Osteoblast (primary cell): ENCODE measurements at regions not wholly inside any gene's neighbourhood (a gene's known extent, or its start where the extent isn't known, plus 50 kb on each side); places are given as distances from the start of the nearest gene placed in this dataset.

ENCODE experiments used
- DNase-seq: peaks from one replicate; pipeline ENCODE4 v3.0.0; 2011; ENCODE audit warnings: low spot score, mixed read lengths; ENCODE audit not compliant: insufficient read length; ENCODE audit errors: missing footprints
- H2AFZ ChIP-seq: 2 replicates; pipeline ENCODE4 v1.6.0; 2011; ENCODE audit warnings: mild to moderate bottlenecking, low read length
- H3K27ac ChIP-seq: 2 replicates; pipeline ENCODE4 v1.5.1; 2011; ENCODE audit warnings: mild to moderate bottlenecking, low read depth, low read length, moderate library complexity
- H3K27me3 ChIP-seq: 2 replicates; pipeline ENCODE4 v1.6.0; 2012; ENCODE audit warnings: mild to moderate bottlenecking, control low read depth, inconsistent platforms, low read length, moderate library complexity; ENCODE audit not compliant: insufficient read depth
- H3K36me3 ChIP-seq: 2 replicates; pipeline ENCODE4 v1.5.1; 2011; ENCODE audit warnings: mild to moderate bottlenecking, low read length, control low read depth, moderate library complexity; ENCODE audit not compliant: insufficient read depth
- H3K4me1 ChIP-seq: 2 replicates; pipeline ENCODE4 v1.5.1; 2011; ENCODE audit warnings: mild to moderate bottlenecking, low read length, control low read depth, moderate library complexity; ENCODE audit not compliant: insufficient read depth
- H3K4me2 ChIP-seq: 2 replicates; pipeline ENCODE4 v1.6.0; 2011; ENCODE audit warnings: mild to moderate bottlenecking, low read length; ENCODE audit not compliant: insufficient read depth
- H3K4me3 ChIP-seq: fragments of 200-600 bp; sonication (generic); 3 replicates; pipeline ENCODE4 v1.5.1; 2012; ENCODE audit warnings: mild to moderate bottlenecking, low read length, inconsistent platforms; ENCODE audit not compliant: insufficient read depth
- H3K79me2 ChIP-seq: 2 replicates; pipeline ENCODE4 v1.6.0; 2012; ENCODE audit warnings: mild to moderate bottlenecking, low read length, control low read depth, inconsistent platforms; ENCODE audit not compliant: insufficient read depth
- H3K9me3 ChIP-seq: 2 replicates; pipeline ENCODE4 v1.5.1; 2011; ENCODE audit warnings: low read depth, low read length, control low read depth
- H4K20me1 ChIP-seq: 2 replicates; pipeline ENCODE4 v1.6.0; 2012; ENCODE audit warnings: mild to moderate bottlenecking, low read length, control low read depth; ENCODE audit not compliant: insufficient read depth
- TF ChIP-seq, protein P1 (sequence below): IDR thresholded peaks from 2 replicates; pipeline ENCODE4 v1.5.1; 2011; ENCODE audit warnings: mild to moderate bottlenecking, low read depth, low read length, moderate library complexity; ENCODE audit errors: extremely low read depth

DNA sequence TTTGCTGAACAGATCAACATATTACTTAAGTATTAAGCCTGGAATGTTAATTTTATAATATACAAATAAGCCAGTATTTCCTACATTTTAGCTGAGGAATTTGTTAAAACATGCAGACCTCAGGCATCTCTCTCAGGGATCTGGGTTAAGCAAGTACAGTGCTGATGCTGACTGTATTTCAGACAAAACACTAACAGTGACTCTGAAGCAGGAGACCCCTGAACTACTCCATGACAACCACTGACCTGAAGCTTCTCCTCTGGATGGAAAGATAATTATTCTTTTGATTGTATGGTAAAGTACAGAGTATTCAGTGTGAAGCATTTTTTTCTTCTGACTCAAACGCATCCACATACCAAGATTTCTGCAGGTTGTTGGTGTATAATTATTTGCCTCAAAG lies 680.8 kb downstream of the LIG4 start:
- Histone ChIP-seq H3K4me3 (no peak overlapping the region), H3K79me2 (peaks cover 2% of the 10 kb centered on the region), H3K4me2 (no peak overlapping the region), H3K27ac (no peak overlapping the region), H3K4me1 (no peaks in the 10 kb centered on the region), H3K27me3 (no peaks in the 10 kb centered on the region), H3K36me3 (no peaks in the 10 kb centered on the region), H2AFZ (no peak overlapping the region), H4K20me1 (peaks cover 4% of the 10 kb centered on the region), H3K9me3 (no peaks in the 10 kb centered on the region)
- TF ChIP-seq, protein P1, sequence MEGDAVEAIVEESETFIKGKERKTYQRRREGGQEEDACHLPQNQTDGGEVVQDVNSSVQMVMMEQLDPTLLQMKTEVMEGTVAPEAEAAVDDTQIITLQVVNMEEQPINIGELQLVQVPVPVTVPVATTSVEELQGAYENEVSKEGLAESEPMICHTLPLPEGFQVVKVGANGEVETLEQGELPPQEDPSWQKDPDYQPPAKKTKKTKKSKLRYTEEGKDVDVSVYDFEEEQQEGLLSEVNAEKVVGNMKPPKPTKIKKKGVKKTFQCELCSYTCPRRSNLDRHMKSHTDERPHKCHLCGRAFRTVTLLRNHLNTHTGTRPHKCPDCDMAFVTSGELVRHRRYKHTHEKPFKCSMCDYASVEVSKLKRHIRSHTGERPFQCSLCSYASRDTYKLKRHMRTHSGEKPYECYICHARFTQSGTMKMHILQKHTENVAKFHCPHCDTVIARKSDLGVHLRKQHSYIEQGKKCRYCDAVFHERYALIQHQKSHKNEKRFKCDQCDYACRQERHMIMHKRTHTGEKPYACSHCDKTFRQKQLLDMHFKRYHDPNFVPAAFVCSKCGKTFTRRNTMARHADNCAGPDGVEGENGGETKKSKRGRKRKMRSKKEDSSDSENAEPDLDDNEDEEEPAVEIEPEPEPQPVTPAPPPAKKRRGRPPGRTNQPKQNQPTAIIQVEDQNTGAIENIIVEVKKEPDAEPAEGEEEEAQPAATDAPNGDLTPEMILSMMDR, result no peak
- DNase-seq, result no peak

DNA sequence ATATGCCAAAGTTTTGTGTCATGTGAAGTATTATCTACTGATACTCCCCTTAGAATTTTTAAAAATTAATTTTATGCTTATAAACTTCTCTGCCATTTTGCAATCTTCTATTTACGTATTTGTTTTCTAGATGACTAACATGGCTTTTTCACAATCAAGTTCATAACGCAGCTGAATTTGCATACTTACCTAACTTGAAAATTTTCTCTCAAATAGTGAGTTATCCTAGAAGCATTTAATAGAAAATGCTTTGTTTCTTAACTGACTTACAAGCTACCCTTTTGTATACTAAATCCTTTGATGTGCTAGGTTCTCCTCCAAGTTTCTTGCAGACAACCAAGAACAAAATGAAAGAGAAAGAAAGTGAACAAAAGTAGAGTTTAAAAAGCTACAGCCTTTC lies 683.5 kb downstream of the LIG4 start:
- no peaks in the 10 kb centered on the region for H3K36me3 ChIP-seq
- H3K4me3 ChIP-seq, result no peak overlapping the region
- no peaks in the 10 kb centered on the region for H3K9me3 ChIP-seq
- no peak for DNase-seq
- H2AFZ ChIP-seq, result no peak overlapping the region
- H4K20me1 ChIP-seq, result no peaks in the 10 kb centered on the region
- H3K4me1 ChIP-seq, result no peaks in the 10 kb centered on the region
- H3K79me2 ChIP-seq, result no peaks in the 10 kb centered on the region
- no peak overlapping the region for H3K27ac ChIP-seq
- H3K4me2 ChIP-seq, result no peak overlapping the region
- H3K27me3 ChIP-seq, result no peaks in the 10 kb centered on the region
- TF ChIP-seq, protein P1, result no peak

DNA sequence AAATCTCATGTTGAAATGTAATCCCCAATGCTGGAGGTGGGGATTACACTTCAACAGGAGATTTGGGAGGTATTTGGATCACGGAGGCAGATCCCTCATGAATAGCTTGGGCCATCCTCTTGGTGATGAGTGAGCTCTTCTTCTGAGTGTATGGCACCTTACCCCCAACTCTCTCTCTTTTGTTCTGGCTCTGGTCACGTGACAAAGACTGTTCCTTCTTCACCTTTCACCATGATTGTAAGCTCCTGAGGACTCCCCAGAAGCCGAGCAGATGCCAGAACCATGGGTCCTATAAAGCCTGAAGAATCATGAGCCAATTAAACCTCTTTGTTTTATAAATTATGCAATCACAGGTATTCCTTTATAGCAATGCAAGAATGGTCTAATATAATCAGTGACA lies 684.2 kb downstream of the LIG4 start:
- H3K27me3 ChIP-seq, result no peaks in the 10 kb centered on the region
- no peaks in the 10 kb centered on the region for H3K79me2 ChIP-seq
- no peak overlapping the region for H3K27ac ChIP-seq

DNA sequence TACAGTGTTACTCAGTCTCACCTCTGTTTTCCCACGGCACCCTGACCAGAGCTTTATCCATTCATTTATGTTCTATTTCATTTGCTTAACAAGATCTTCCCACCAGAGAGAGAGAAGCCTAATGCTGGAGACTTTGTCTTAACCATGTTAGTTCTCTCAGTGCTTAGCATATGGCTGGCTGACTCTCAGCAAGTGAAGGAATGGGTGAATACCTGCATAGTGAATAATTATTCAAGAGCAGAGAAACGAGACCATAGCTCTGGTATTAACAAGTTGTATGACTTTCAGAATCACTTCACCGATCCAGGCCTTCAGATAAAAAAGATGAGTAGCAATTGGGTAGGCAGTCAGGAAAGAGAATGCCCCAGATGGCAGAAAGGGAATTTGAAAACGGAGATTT lies 686.3 kb downstream of the LIG4 start:
- Histone ChIP-seq H3K4me3 (no peak overlapping the region), H2AFZ (no peak overlapping the region), H3K9me3 (no peaks in the 10 kb centered on the region), H4K20me1 (no peaks in the 10 kb centered on the region), H3K27me3 (no peaks in the 10 kb centered on the region), H3K4me1 (no peaks in the 10 kb centered on the region), H3K36me3 (no peaks in the 10 kb centered on the region), H3K4me2 (no peak overlapping the region), H3K27ac (no peak overlapping the region), H3K79me2 (no peaks in the 10 kb centered on the region)
- no peak for DNase-seq
- TF ChIP-seq, protein P1, result no peak

More for the DNA sequence above, 684.2 kb downstream of the LIG4 start:
- no peak overlapping the region for H2AFZ ChIP-seq
- no peaks in the 10 kb centered on the region for H3K9me3 ChIP-seq
- H3K4me1 ChIP-seq, result no peaks in the 10 kb centered on the region
- H3K4me2 ChIP-seq, result no peak overlapping the region
- TF ChIP-seq, protein P1, result no peak
- H4K20me1 ChIP-seq, result no peaks in the 10 kb centered on the region
- no peaks in the 10 kb centered on the region for H3K36me3 ChIP-seq
- H3K4me3 ChIP-seq, result no peak overlapping the region
- DNase-seq, result no peak
